ENCODE measurements at regions not wholly inside any gene's neighbourhood (a gene's known extent, or its start where the extent isn't known, plus 50 kb on each side); places are given as distances from the start of the nearest gene placed in this dataset.

- TF ChIP-seq, protein P1, sequence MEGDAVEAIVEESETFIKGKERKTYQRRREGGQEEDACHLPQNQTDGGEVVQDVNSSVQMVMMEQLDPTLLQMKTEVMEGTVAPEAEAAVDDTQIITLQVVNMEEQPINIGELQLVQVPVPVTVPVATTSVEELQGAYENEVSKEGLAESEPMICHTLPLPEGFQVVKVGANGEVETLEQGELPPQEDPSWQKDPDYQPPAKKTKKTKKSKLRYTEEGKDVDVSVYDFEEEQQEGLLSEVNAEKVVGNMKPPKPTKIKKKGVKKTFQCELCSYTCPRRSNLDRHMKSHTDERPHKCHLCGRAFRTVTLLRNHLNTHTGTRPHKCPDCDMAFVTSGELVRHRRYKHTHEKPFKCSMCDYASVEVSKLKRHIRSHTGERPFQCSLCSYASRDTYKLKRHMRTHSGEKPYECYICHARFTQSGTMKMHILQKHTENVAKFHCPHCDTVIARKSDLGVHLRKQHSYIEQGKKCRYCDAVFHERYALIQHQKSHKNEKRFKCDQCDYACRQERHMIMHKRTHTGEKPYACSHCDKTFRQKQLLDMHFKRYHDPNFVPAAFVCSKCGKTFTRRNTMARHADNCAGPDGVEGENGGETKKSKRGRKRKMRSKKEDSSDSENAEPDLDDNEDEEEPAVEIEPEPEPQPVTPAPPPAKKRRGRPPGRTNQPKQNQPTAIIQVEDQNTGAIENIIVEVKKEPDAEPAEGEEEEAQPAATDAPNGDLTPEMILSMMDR (IDR thresholded peaks at IDR 0.05; ENCODE audit: extremely low read depth, insufficient read depth, missing control alignments), result no peak
- in situ Hi-C loops (cut with MboI; ENCODE audit: low pct_unique_long_range_greater_than_20kb, low sequenced_read_pairs, unreplicated experiment), result no loop called here
- no peak for DNase-seq (ENCODE audit: low spot score)
These were observed 577.5 kb downstream of the INHBA start for GRCh38 chr7:41125343-41125742.

DNA sequence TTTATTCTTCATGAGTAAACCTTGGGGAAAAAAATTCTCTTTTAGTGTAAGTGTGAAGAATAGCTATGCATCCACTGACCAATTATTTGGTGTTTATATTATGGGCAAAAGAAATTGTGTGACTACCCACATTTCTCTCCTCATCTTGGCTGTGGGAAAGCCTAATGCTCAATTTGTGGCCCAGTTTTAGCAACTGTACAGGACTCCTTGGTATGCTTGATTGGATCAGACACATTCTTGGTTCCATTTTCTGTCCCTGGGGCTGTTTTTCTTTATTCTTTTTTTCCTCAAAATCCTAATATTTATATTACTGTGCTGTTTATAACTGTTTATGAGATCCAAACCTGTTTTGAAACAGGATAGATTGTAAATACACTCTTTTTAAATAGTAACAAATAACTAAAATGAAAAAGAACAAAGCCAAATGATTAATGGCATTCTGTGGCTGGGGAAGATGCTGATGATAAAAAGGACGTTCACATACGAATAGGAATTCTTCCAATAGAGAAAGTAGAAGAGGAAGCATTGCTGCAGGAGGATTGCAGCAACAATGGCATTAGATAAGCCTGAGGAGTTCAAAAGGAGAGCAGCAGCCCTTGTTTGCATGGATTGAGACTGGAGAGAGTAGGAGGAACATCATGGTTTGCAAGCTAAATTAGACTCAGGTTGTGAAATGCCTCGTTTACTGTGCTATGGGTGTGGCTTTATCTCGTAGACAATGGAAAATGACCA lies 580.5 kb downstream of the INHBA start:
- TF ChIP-seq, protein P1 (IDR thresholded peaks at IDR 0.05; ENCODE audit: extremely low read depth, insufficient read depth, missing control alignments), result no peak
- in situ Hi-C loops (cut with MboI; ENCODE audit: low pct_unique_long_range_greater_than_20kb, low sequenced_read_pairs, unreplicated experiment), result no loop called here
- no peak for DNase-seq (ENCODE audit: low spot score)

GRCh38 chr7:41121228-41121627 lies 581.7 kb downstream of the INHBA start:
- TF ChIP-seq, protein P1 (IDR thresholded peaks at IDR 0.05; ENCODE audit: extremely low read depth, insufficient read depth, missing control alignments), result no peak
- in situ Hi-C loops (cut with MboI; ENCODE audit: low pct_unique_long_range_greater_than_20kb, low sequenced_read_pairs, unreplicated experiment), result no loop called here
- DNase-seq (ENCODE audit: low spot score), result no peak

DNA sequence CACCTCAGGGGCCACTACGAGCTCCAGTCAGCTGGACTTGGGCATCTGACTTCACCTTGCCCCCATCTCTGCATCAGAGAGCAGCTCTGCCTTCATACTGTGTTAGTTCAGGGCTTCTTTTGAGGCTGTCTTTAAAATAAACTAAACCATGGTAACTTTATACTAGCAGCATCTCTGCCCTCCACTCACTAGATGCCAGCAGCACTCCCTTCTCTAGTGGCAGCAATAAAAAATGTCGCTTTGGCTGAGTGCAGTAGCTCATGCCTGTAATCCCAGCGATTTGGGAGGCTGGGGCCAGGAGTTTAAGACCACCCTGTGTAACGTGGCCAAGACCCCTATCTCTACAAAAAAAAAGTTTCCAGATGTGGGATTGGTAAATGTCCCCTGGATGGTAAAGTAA lies 584.4 kb downstream of the INHBA start:
- in situ Hi-C loops (cut with MboI; ENCODE audit: low pct_unique_long_range_greater_than_20kb, low sequenced_read_pairs, unreplicated experiment), result no loop called here
- DNase-seq (ENCODE audit: low spot score), result no peak
- TF ChIP-seq, protein P1 (IDR thresholded peaks at IDR 0.05; ENCODE audit: extremely low read depth, insufficient read depth, missing control alignments), result no peak

GRCh38 chr7:41117431-41117830 lies 585.5 kb downstream of the INHBA start:
- DNase-seq (ENCODE audit: low spot score), result no peak
- TF ChIP-seq, protein P1 (IDR thresholded peaks at IDR 0.05; ENCODE audit: extremely low read depth, insufficient read depth, missing control alignments), result no peak
- in situ Hi-C loops (cut with MboI; ENCODE audit: low pct_unique_long_range_greater_than_20kb, low sequenced_read_pairs, unreplicated experiment), result no loop called here

- DNase-seq (ENCODE audit: low spot score), result no peak
- TF ChIP-seq, protein P1 (IDR thresholded peaks at IDR 0.05; ENCODE audit: extremely low read depth, insufficient read depth, missing control alignments), result no peak
- in situ Hi-C loops (cut with MboI; ENCODE audit: low pct_unique_long_range_greater_than_20kb, low sequenced_read_pairs, unreplicated experiment), result no loop called here
These were observed 586.1 kb downstream of the INHBA start for GRCh38 chr7:41116817-41117216.
